PC-3 (cell line): ENCODE measurements at regions not wholly inside any gene's neighbourhood (a gene's known extent, or its start where the extent isn't known, plus 50 kb on each side); places are given as distances from the start of the nearest gene placed in this dataset.

Source experiments
- ATAC-seq: fragments of 200-7000 bp; cut with Tn5 transposase; 2 replicates; pipeline ENCODE4 v1.9.1; 2020; ENCODE audit warnings: mild to moderate bottlenecking, moderate library complexity
- BruUV-seq: library from RNA; stranded (reverse); fragments of 400-500 nt; replicated peaks from 2 replicates; lab custom pipeline; 2021; lab: Mats Ljungman, UMichigan
- CTCF ChIA-PET: fragments of 300-600 bp; sonication (Branson Sonifier 250); formaldehyde crosslinking; loops from one replicate; lab custom pipeline; 2022; ENCODE audit warnings: antibody characterized with exemption; lab: Charles Lee
- POLR2A ChIA-PET: fragments of 300-600 bp; sonication (Branson Sonifier 250); formaldehyde crosslinking; loops from one replicate; lab custom pipeline; 2022; ENCODE audit warnings: antibody characterized with exemption; ENCODE audit not compliant: unreplicated experiment; lab: Charles Lee
- DNase-seq: peaks from one replicate; pipeline ENCODE4 v3.0.0-alpha.2; 2015
- H2AFZ ChIP-seq: fragments of 300-600 bp; sonication (generic); 2 replicates; pipeline ENCODE4 v1.6.0; 2016; ENCODE audit warnings: antibody characterized with exemption, low read length
- H3F3A ChIP-seq: fragments of 300-600 bp; sonication (generic); one replicate; pipeline ENCODE4 v1.6.0; 2017; ENCODE audit warnings: antibody characterized with exemption, low read length, control low read depth, mild to moderate bottlenecking; ENCODE audit not compliant: unreplicated experiment
- H3K27ac ChIP-seq: fragments of 300-600 bp; sonication (generic); 2 replicates; pipeline ENCODE4 v1.5.1; 2016; ENCODE audit warnings: mild to moderate bottlenecking, low read length
- H3K27me3 ChIP-seq: fragments of 300-600 bp; sonication (generic); 2 replicates; pipeline ENCODE4 v1.6.1; 2016; ENCODE audit warnings: low read length, mixed read lengths
- H3K36me3 ChIP-seq: fragments of 300-600 bp; sonication (generic); 2 replicates; pipeline ENCODE4 v1.6.1; 2016; ENCODE audit warnings: low read depth, mixed run types, low read length, mixed read lengths
- H3K4me1 ChIP-seq: fragments of 300-600 bp; sonication (generic); 2 replicates; pipeline ENCODE4 v1.5.1; 2016; ENCODE audit warnings: low read length; ENCODE audit not compliant: insufficient read depth
- H3K4me2 ChIP-seq: fragments of 300-600 bp; sonication (generic); 2 replicates; pipeline ENCODE4 v1.6.0; 2016; ENCODE audit warnings: low read length
- H3K4me3 ChIP-seq: fragments of 300-600 bp; sonication (generic); 2 replicates; pipeline ENCODE4 v1.5.1; 2016; ENCODE audit warnings: mild to moderate bottlenecking, low read length, mixed read lengths
- H3K79me2 ChIP-seq: fragments of 300-600 bp; sonication (generic); 2 replicates; pipeline ENCODE4 v1.6.1; 2017; ENCODE audit warnings: low read length, mixed read lengths
- H3K9ac ChIP-seq: fragments of 300-600 bp; sonication (generic); 2 replicates; pipeline ENCODE4 v1.6.0; 2016; ENCODE audit warnings: mild to moderate bottlenecking, low read length
- H3K9me2 ChIP-seq: fragments of 300-600 bp; sonication (generic); replicated peaks from 2 replicates; pipeline ENCODE4 v1.6.1; 2016; ENCODE audit warnings: mixed run types, low read length, mixed read lengths
- H3K9me3 ChIP-seq: fragments of 300-600 bp; sonication (generic); 2 replicates; pipeline ENCODE4 v1.6.1; 2016; ENCODE audit warnings: low read length, mixed read lengths
- H4K20me1 ChIP-seq: fragments of 300-600 bp; sonication (generic); 2 replicates; pipeline ENCODE4 v1.6.1; 2016; ENCODE audit warnings: low read length, mixed read lengths
- CTCF ChIP-seq: fragments of 300-600 bp; sonication (generic); conservative IDR thresholded peaks from 2 replicates; pipeline ENCODE4 v1.5.1; 2017; ENCODE audit warnings: antibody characterized with exemption, low read depth, mild to moderate bottlenecking, low read length
- EZH2 ChIP-seq: fragments of 300-600 bp; sonication (generic); IDR thresholded peaks from one replicate; pipeline ENCODE4 v1.6.1; 2017; ENCODE audit warnings: antibody characterized with exemption, mild to moderate bottlenecking, low read length; ENCODE audit not compliant: unreplicated experiment
- EZH2phosphoT487 ChIP-seq: fragments of 300-600 bp; sonication (generic); IDR thresholded peaks from 2 replicates; pipeline ENCODE4 v1.6.1; 2018; ENCODE audit warnings: mild to moderate bottlenecking, antibody characterized with exemption, low read length, borderline replicate concordance
- intact Hi-C: fragments of 100-400 bp; cut with micrococcal nuclease; formaldehyde crosslinking; loops from 2 replicates; pipeline ENCODE4 v1.9.0; 2023

GRCh38 chr1:182128502-182128901 is 67.0 kb upstream of the ZNF648 start:
- H3K9ac ChIP-seq = no peak overlapping the region
- ChIA-PET POLR2A (no interaction called here), CTCF (no interaction called here)
- no peaks in the 10 kb centered on the region for H3K36me3 ChIP-seq
- intact Hi-C loops = no loop called here
- TF ChIP-seq EZH2phosphoT487 = no peak
- TF ChIP-seq CTCF = no peak
- TF ChIP-seq EZH2 = no peak
- DNase-seq = no peak
- H3K4me1 ChIP-seq = no peaks in the 10 kb centered on the region
- no TSS peak for BruUV-seq
- H3F3A ChIP-seq = no peaks in the 10 kb centered on the region
- H3K9me2 ChIP-seq = no peaks in the 10 kb centered on the region
- no peaks in the 10 kb centered on the region for H3K9me3 ChIP-seq
- H3K27ac ChIP-seq = no peak overlapping the region
- no peak overlapping the region for H2AFZ ChIP-seq
- no peaks in the 10 kb centered on the region for H4K20me1 ChIP-seq
- ATAC-seq = no peak
- H3K4me2 ChIP-seq = no peak overlapping the region
- H3K4me3 ChIP-seq = no peak overlapping the region
- H3K79me2 ChIP-seq = no peaks in the 10 kb centered on the region
- no peaks in the 10 kb centered on the region for H3K27me3 ChIP-seq

- DNase-seq = no peak
- BruUV-seq = no TSS peak
- ChIA-PET POLR2A (no interaction called here), CTCF (no interaction called here)
- Histone ChIP-seq H3K79me2 (no peaks in the 10 kb centered on the region), H3K27me3 (no peaks in the 10 kb centered on the region), H3K9me3 (no peaks in the 10 kb centered on the region), H4K20me1 (no peaks in the 10 kb centered on the region), H3K4me3 (no peak overlapping the region), H3K9ac (no peak overlapping the region), H3K4me2 (no peak overlapping the region), H3K9me2 (no peaks in the 10 kb centered on the region), H3K27ac (no peak overlapping the region), H3K36me3 (no peaks in the 10 kb centered on the region), H3K4me1 (peaks cover 3% of the 10 kb centered on the region; the same call in 1 of the 2 replicates), H2AFZ (no peak overlapping the region), H3F3A (no peaks in the 10 kb centered on the region)
- no peak for TF ChIP-seq EZH2phosphoT487
- TF ChIP-seq EZH2 = no peak
- no peak for TF ChIP-seq CTCF
- intact Hi-C loops = no loop called here
- ATAC-seq = no peak
Observed at GRCh38 chr1:182127656-182128055, 66.1 kb upstream of the ZNF648 start.

GRCh38 chr1:182126272-182126800 is 64.8 kb upstream of the ZNF648 start:
- Histone ChIP-seq H3K4me1 (peaks cover 15% of the 10 kb centered on the region), H3K4me3 (no peak overlapping the region), H3K27ac (no peak overlapping the region), H3K9me3 (no peaks in the 10 kb centered on the region), H4K20me1 (no peaks in the 10 kb centered on the region), H3K4me2 (no peak overlapping the region), H2AFZ (no peak overlapping the region), H3F3A (no peaks in the 10 kb centered on the region), H3K79me2 (no peaks in the 10 kb centered on the region), H3K36me3 (no peaks in the 10 kb centered on the region), H3K9me2 (no peaks in the 10 kb centered on the region), H3K27me3 (no peaks in the 10 kb centered on the region), H3K9ac (no peak overlapping the region)
- intact Hi-C loops = no loop called here
- ChIA-PET POLR2A (no interaction called here), CTCF (no interaction called here)
- TF ChIP-seq CTCF (no peak), EZH2 (no peak), EZH2phosphoT487 (no peak)
- DNase-seq (no peak), ATAC-seq (no peak)
- no TSS peak for BruUV-seq
